Fibroblast of peridontal ligament (primary cell): ENCODE measurements at regions not wholly inside any gene's neighbourhood (a gene's known extent, or its start where the extent isn't known, plus 50 kb on each side); places are given as distances from the start of the nearest gene placed in this dataset.
A peak's percentile ranks its signal among the peaks of the same experiment; 100 is the strongest.

Source experiments
- DNase-seq: peaks from one replicate; pipeline ENCODE4 v3.0.0-alpha.2; 2010; ENCODE audit errors: extremely low read depth

DNA sequence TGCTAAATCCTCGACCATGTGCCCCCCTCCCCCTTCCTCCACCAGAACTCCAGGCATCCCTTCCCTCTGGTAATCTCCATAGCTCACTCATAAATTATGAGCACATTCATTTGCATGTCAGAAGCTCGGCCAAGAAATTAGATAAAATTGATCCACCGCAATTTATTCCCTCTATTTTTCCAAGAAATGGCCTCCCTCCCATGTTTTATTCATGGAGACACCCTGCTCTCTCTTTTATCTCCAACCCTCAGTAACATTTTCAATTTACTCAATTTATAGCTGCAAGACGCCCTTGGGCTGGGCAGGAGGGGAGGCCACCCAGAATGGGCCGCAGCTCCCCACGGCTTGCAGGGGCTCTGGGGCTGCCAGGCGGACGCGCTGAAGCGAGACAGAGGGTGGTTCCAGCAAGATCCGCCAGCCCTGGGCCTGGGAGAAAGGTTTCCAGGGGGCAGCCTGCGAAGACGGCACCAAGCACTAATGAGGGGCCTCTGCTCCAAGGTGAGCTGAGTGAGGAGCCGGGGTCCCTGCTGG, 54.7 kb upstream of the ZNF423 start:
- DNase-seq: no peak

GRCh38 chr16:49911430-49911829, 55.5 kb upstream of the ZNF423 start:
- no peak for DNase-seq

DNA sequence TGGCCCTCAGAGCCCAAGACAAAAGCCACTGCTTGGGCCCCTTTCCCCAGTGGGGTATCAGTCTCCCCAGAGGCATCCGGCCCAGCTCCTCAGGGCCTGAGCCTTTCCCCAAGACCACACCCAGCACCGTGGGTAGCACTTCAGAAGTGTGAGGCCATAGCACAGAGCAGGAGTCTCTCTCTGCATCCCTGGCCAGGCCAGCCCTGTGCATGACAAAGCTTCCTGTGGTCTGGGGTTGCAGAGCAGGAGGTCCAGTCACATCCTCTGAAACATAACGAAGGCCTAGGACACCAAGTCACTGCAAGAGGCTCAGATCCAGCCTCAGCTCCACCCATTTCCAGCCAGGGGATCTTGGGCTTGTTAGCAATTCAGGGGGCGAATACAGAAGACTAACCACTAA, 56.8 kb upstream of the ZNF423 start:
- no peak for DNase-seq

DNA sequence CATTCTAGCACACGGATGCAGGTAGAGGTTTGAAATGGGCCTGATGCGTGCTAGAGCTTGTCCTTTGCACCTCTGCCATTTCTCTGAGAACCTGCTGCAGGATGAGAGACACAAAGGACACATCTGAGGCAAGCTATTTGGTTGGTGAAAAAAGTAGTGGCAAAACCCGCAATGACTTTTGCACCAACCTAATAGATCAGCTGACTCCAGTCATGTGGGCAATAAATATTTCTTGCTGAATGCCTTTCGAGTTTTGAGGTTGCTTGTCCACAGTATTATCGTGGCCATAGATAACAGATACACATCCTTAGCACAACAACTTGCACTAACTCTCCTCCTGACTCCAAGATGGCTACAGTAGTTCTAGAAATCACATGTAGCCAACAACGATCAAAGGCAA, 57.8 kb upstream of the ZNF423 start:
- no peak for DNase-seq

DNA sequence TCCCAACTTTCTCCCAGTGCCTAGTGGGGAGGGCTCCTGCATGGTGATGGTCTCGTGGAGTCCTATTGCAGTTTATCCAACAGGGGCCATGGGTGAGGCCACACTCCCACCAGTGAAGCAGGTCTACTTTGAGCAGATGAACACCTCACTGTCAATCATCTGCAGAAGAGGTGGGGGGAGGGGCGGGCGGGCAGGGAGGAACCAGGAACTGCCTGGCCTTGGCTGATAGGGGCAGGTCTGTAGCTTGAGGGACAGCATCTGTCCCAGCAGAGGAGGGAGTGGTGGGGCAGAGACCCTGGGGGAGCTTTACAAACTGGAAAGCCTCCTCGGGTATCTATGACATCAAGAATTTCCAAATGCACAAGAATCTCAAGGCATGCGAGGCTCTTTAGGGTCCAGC, 58.7 kb upstream of the ZNF423 start:
- DNase-seq: no peak

DNA sequence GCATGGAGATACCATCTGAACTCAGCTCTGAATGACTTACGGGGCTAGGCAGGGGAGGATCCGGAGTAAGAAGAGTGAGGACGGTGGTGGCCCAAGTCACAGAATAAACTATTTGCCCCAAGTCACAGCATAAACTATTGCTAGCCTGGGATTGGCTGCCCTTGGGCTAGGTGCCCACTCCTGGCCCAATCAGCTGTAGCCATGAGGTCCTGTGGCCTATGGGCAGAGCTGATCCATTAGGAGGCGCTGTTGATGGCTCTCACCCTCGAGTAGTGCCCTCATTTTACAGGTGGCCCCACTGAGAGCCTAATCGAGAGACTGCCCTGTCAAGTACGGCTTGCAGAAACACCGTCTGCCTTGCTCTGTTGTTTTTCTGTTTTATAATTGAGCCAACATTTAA, 62.3 kb upstream of the ZNF423 start:
- no peak for DNase-seq

DNA sequence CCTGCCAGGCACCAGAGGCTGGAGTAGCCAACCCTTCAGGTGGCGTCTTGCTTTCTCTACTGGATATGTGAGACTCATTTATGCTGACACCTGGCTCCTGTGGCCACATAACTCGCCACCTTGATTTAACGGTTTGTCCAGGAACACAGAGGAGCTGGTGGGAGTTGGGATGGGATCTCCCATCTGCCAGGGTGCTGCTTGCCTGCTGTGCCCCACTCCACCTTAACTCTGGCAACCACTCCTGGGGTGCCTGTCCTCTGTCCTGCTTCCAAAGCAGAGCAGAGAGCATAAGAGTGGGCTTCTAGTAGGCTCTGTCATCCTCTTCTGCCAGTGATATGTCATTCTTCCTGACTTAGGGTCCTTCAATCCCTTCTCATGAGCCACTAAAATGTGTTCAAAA, 63.4 kb upstream of the ZNF423 start:
- no peak for DNase-seq

DNA sequence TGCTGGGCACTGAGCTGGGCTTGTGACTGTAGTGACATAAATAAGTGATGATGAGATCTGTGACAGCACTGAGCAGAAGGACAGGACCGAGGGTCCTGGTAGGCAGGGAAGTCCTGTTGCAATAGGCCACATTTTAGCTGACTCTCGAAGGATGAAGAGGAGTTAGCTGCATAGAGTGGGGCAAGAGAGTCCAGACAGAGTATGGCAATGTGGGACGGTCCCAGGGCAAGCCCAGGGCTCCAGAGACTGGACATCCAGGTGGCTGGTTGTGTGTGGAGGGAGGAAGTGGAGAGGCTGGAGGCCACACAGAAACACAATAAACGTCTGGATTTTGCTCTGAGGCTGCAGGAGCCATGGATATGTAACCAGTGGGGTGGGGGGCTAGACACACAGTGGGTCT, 64.5 kb upstream of the ZNF423 start:
- no peak for DNase-seq

DNA sequence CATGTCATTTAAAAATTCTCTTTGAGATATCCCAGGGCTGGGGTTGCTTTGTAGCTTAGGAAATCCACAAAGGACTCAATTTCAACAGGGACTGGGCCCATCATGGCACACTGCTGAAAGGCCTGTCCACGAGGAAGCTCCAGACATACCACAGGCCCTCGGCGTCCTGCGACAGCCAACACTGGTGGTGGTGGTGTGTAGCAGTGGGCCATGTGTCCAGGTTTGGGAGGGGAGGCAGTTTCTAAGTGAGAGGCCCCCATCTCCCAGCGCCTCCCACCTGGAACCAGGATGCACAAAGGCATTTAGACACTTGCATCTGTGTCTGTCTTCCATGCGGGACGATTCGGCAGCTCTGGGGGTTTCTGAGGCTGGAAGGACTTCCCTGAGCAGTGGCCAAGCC, 65.2 kb upstream of the ZNF423 start:
- DNase-seq: no peak

GRCh38 chr16:49921791-49922456, 66.0 kb upstream of the ZNF423 start:
- DNase-seq: peak; percentile 45

GRCh38 chr16:49923411-49923810, 67.5 kb upstream of the ZNF423 start:
- no peak for DNase-seq

DNA sequence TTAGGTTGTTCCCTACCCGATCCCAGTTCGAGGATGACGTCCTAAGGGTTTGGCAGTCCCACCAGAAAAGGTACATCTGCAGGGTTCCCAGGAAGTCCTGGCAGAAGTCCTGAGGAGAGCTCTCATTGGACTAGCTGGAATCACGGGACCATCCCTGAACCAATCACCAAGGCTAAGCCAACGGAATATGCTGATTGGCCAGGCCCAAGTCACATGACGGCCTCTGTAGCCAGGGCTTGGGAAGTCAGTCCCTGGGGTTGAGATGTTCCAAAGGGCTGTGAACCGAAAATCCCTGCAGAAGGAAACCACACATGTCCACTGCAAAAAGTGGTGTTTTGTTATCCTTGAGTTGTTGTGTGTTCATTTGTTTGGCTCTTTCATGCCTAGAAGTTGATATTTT, 68.2 kb upstream of the ZNF423 start:
- DNase-seq: no peak

DNA sequence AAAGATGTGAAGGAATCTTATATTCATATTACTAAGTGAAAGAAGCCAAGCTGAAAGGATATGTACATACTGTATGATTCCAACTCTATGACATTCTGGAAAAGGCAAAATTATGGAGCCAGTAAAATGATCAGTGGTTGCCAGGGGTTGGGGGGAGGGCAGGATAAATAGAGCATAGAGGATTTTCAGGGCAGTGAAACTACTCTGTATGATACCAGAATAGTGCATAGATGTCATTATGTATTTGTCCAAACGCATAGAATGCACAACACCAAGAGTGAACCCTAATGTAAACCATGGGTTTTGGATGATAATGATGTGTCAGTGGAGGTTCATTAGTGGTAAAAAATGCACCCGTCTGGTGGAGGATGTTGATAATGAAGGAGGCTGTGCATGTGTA, 71.0 kb upstream of the ZNF423 start:
- no peak for DNase-seq

GRCh38 chr16:49928176-49929041, 72.5 kb upstream of the ZNF423 start:
- no peak for DNase-seq

DNA sequence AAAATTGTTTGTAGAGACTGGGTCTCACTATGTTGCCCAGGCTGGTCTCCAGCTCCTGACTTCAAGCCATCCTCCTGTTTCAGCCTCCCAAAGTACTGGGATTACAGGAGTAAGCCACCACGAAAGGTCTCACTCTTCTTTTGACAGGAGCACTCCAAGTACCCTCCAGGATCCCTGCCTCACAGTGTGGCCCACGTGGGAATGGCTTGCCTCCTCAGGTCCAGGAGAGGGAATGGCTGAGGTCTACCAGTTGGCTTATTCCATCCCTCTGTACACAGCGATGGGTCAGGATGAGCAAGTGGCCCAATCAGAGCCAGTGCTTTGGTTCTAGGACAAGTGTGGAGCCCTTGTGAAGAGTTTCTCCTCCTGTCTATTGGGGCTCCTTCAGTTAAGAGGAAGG, 73.7 kb upstream of the ZNF423 start:
- DNase-seq: no peak

DNA sequence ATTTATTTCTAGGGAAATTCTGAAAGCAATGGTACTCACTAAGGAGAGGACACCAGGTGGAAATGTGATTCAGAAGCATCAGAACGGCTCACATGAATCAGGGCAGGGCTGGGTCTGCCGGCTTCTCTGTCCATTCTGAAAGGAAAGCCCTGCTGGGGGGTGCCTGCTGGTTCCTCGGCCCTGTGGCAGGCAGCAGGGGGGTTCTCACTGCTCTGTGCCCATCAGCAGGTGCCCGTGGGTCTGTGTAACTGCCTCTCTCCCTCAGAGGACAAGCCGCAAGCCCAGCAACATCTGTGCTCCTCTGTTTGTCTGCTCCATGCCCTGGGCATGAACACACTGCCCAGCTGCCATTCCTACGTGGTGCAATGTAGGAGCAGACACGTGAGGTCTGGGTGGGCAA, 74.9 kb upstream of the ZNF423 start:
- no peak for DNase-seq

DNA sequence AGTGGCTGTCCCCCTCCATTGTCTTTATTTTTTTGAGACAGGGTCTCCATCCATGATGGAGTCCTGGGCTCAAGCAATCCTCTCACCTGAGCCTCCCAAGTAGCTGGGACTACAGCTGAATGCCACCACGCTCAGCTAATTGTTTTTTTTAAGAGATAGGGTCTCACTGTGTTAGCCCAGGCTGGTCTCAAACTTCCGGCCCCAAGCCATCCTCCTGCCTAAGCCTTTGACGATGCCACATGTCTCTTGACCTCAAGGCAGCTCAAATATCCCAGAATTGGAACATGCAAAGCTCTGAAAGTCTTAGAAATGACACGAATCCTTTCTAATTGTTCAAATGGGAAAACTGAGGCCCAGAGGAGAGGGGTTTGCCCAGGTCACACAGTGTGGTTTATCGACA, 75.4 kb upstream of the ZNF423 start:
- no peak for DNase-seq

DNA sequence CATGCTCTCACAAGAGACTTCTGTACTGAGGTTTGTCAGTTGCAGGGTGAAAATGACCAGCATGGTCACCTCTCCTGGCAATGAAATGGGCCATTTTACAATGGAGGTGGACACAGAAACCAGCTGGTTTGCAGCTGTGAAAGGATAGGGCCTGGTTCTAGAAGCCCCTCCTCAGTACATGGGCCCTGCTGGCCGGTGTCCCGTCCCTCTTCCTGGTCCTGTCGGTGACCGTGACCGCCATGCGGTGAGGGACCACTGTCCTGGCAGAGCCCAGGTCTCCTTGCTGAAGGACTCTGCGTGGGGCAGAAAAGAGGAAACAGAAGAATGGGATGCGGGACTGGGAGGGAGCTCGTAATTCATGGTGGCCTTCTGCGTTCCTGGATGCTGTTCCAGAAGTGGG, 76.0 kb upstream of the ZNF423 start:
- no peak for DNase-seq

DNA sequence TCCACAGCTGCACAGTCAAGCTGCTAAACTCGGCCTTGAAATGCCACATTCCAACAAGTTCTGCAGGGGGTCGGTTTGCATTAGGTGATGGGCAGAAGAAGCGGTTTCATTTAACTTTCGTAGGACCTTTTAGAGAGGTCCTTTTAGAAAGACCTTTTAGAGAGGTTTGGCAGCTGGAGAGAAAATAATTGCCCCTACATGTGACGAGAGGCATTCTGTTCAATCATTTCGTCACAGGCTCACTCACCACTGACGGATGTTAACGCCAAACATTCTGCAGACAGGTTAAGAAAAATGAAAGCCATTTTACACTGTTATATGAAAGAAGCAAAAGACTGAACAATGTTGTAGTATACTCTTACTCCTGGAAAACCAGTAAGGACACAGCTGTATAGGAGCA, 76.5 kb upstream of the ZNF423 start:
- no peak for DNase-seq

- peak; percentile 18 for DNase-seq
Measured at GRCh38 chr16:49932946-49933345, 77.0 kb upstream of the ZNF423 start.

- no peak for DNase-seq
Measured at GRCh38 chr16:49936791-49937190, 80.9 kb upstream of the ZNF423 start.

- DNase-seq: no peak
Measured at GRCh38 chr16:49937886-49938285, 82.0 kb upstream of the ZNF423 start.

DNA sequence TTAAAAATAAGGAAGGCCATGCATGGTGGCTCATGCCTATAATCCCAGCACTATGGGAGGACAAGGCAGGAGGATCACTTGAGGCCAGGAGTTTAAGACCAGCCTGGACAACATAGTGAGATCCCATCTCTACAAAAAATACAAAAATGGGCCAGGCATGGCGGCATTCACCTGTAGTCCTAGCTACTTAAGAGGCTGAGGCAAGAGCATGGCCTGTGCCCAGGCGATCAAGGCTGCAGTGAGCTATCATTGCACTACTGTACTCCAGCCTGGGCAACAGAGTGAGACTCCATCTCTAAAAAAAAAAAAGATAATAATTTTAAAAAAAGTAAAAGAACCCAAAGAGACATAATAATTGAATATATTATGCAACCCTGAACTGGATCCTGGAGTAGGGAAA, 83.6 kb upstream of the ZNF423 start:
- DNase-seq: no peak
